IPS-18c (cell line): ENCODE measurements at regions not wholly inside any gene's neighbourhood (a gene's known extent, or its start where the extent isn't known, plus 50 kb on each side); places are given as distances from the start of the nearest gene placed in this dataset.

ENCODE experiments used
- H3K4me3 ChIP-seq: 2 replicates; pipeline ENCODE4 v1.7.0; 2013; ENCODE audit warnings: low read depth, mild to moderate bottlenecking, low read length, moderate library complexity; ENCODE audit not compliant: insufficient read depth
- H3K9me3 ChIP-seq: one replicate; pipeline ENCODE4 v1.6.1; 2013; ENCODE audit warnings: mild to moderate bottlenecking, low read length, moderate library complexity; ENCODE audit not compliant: control insufficient read depth, insufficient read depth

DNA sequence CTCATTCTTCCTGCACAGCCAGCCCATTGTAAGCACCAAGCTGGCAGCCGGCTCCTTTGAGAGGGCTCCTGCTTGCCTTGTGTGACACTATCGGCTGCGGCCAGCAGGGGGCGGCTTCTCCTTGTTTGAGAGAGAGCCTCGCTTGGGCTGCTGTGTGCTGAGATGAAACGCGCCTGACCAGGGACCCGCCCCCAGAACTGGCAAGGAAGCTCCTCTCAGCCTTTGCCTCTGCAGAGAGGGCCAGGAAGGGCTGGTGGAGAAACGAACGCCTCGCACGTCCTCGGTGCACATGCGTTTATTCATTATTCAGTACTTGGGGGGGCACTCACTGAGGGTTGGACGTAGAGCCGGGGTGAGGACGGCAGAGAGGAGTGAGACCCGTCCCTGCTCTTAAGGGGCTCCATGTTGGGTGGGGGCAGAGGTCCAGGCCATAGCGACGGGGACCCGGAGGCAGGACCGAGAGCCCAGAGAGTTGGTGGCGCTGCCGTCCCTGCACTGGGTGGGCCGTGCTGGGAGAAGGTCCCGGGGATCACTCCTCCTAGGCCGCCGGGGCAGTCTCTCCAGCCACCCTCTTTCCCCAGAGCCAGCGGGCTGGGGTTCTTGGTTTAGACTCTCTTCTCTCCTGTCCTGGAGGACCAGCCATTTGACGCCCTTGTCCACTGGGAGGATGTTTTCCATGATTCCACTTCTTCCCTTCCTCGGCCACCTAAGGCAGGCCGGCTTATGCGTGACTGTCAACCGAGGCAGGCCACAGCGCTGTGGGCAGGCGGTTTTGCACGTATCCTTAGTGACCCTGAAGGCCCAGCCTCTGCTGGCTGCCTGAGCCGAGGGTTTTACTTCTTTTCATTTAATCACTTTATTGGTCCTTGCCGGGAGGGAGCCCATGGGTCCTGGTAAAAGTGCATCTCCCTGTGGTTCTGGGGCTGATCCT, 174.5 kb downstream of the KATNAL1 start:
- H3K4me3 ChIP-seq: no peak overlapping the region
- H3K9me3 ChIP-seq: no peaks in the 10 kb centered on the region

GRCh38 chr13:30129411-30129810, 177.9 kb downstream of the KATNAL1 start:
- no peaks in the 10 kb centered on the region for H3K9me3 ChIP-seq
- no peak overlapping the region for H3K4me3 ChIP-seq

- Histone ChIP-seq H3K4me3 (no peak overlapping the region), H3K9me3 (no peaks in the 10 kb centered on the region)
Observed at GRCh38 chr13:30128591-30128990, 178.8 kb downstream of the KATNAL1 start.

GRCh38 chr13:30128095-30128494, 179.3 kb downstream of the KATNAL1 start:
- H3K4me3 ChIP-seq: no peak overlapping the region
- H3K9me3 ChIP-seq: no peaks in the 10 kb centered on the region

DNA sequence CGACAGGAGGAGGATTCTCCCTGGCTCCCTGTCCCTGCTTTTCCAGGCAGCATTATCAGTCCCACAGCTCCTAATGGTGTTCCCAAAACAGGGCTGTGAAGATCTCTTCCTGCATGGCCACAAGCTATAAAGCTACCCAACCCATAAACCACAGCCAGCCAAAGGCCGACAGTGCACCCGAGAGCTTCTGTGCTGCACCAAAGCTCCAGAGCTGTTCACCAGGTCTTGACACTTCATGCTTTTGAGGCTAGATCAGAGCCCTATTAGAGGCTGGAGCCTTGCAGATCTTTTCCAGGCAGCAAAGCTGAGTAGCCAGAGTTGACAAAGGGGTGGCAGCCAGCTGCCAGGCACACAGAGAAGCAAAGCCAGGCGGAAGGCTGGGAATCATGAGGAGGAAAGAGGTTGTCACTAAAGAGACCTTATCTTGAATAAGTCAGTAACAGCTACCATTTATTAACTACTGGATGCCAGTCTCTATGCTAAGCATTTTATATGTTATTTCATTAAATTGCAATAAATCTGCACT, 180.4 kb downstream of the KATNAL1 start:
- Histone ChIP-seq H3K9me3 (no peaks in the 10 kb centered on the region), H3K4me3 (no peak overlapping the region)

DNA sequence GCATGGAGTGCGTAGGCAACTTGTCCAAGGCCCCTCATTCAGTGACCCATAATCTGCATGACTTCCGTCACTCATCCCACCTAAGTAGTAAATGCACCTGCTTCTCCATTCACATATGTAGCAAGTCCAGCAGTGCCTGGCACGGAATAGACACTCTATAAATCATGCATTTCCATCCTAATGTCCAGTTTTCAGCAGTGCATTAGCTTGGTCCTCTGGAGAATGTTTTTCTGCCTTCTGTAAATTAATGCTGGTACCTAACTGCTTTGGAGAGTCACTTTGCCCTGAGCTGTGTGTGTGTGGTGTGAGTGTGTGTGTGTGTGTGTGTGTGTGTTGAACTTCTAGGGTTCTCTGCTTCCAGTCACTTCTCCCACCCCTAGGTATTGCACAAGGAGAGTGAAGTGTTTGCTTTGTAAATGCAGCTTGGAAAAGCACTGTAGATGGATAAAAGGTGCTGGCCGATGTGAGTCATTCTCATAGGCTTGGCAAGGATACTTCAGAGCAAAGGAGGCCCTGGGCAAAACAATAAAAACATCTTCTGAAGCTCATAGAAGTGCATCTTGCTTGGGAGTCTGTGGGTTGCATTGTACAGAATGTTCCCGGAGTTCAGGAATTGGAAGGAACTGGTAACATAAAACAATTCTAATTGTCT, 181.8 kb downstream of the KATNAL1 start:
- H3K4me3 ChIP-seq: no peak overlapping the region

GRCh38 chr13:30124131-30124768, 183.1 kb downstream of the KATNAL1 start:
- H3K9me3 ChIP-seq: no peaks in the 10 kb centered on the region
- H3K4me3 ChIP-seq: no peak overlapping the region

More for the DNA sequence above, 181.8 kb downstream of the KATNAL1 start:
- no peaks in the 10 kb centered on the region for H3K9me3 ChIP-seq

GRCh38 chr13:30123575-30123974, 183.8 kb downstream of the KATNAL1 start:
- H3K9me3 ChIP-seq: no peaks in the 10 kb centered on the region
- no peak overlapping the region for H3K4me3 ChIP-seq

- Histone ChIP-seq H3K9me3 (peaks cover 3% of the 10 kb centered on the region), H3K4me3 (no peak overlapping the region)
Observed at GRCh38 chr13:30121666-30122065, 185.7 kb downstream of the KATNAL1 start.

- no peak overlapping the region for H3K4me3 ChIP-seq
Observed at GRCh38 chr13:30121244-30121643, 186.1 kb downstream of the KATNAL1 start.

DNA sequence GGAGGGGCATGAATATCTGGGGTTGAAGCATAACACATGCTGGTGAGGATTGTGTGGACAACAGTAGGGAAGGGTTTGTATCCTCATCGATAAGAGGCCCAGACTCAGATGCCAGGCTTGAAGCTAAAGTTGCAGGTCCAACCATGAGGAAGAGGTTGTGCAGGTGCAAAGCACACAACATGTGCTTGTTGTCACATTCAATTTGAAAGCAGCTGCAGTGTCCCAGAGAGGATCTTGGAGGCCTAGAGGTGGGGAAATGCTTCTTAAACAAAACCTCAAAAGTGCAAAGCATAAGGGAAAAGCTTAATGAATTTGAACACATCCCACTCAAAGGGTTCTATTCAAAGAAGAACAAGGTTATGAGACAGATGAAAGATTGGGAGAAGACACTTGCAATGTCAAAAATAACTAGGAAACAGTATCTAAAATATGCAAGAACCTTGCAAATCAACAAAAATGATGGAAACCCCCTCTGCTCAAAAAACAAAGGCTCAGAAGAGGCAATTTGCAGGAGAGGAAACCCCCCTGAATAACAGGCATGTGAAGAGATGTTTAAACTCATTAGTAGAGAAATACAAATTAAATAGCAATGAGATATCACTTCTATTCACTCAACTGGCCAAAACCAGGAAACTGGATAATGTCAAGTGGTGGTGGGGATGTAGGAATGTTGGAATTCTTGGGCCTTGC, 187.1 kb downstream of the KATNAL1 start:
- no peak overlapping the region for H3K4me3 ChIP-seq

More at GRCh38 chr13:30121244-30121643, 186.1 kb downstream of the KATNAL1 start:
- H3K9me3 ChIP-seq: peaks cover 3% of the 10 kb centered on the region

DNA sequence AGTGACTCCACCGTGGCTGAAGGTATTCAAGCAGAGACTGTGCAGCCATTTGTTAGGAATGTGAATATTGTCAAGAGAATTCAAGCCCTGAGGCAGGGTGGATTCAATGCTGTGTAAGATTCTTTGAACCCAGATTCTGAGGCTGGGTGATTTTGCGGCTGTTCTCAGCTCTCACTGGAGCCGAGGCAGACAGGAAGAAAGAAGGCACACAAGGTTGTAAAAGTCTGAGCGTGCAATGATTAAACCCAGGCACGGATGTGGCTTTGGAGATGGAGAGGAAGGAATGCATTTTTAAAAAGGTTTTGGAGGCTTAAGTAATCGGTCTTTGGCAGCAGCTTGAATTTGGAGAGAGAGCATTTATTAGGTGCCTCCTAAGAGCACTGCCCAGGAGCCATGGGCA, 187.9 kb downstream of the KATNAL1 start:
- H3K4me3 ChIP-seq: no peak overlapping the region
- peaks cover 3% of the 10 kb centered on the region for H3K9me3 ChIP-seq

More for the DNA sequence above, 187.1 kb downstream of the KATNAL1 start:
- peaks cover 3% of the 10 kb centered on the region for H3K9me3 ChIP-seq

GRCh38 chr13:30116379-30116778, 191.0 kb downstream of the KATNAL1 start:
- Histone ChIP-seq H3K9me3 (peaks cover 3% of the 10 kb centered on the region), H3K4me3 (no peak overlapping the region)

DNA sequence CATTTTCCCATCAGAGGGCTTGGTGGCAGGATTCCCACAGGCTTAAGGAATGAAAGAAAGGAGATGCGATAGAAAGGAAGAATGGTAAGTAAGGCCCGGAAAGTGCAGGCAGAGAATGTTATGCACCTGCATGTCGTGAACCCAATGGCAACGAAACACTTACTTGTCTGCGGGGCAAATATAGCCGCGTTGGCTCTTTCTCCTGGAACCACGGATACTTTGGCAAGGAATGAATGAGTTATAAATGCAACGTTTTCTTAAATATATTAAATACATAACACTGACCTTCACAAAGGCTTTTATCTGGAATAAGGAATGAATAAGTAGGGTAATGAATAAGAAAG, 192.1 kb downstream of the KATNAL1 start:
- Histone ChIP-seq H3K9me3 (peaks cover 3% of the 10 kb centered on the region), H3K4me3 (no peak overlapping the region)

- Histone ChIP-seq H3K9me3 (peaks cover 3% of the 10 kb centered on the region), H3K4me3 (peak overlapping the region; percentile 63)
Observed at GRCh38 chr13:30114571-30115256, 192.6 kb downstream of the KATNAL1 start.

GRCh38 chr13:30113983-30114570, 193.3 kb downstream of the KATNAL1 start:
- peaks cover 3% of the 10 kb centered on the region for H3K9me3 ChIP-seq
- H3K4me3 ChIP-seq: peak overlapping the region; percentile 63
